Activated CD8-positive, alpha-beta memory T cell treated with anti-CD3 and anti-CD28 coated beads for 1 hour (primary cell): ENCODE measurements at regions not wholly inside any gene's neighbourhood (a gene's known extent, or its start where the extent isn't known, plus 50 kb on each side); places are given as distances from the start of the nearest gene placed in this dataset.
"Not testable (repeated sequence)": the region's sequence is repeated elsewhere in the genome, so short reads cannot be mapped to it uniquely, and the experiment has no call there.

Experiments
- DNase-seq, 2 donors: peaks; one replicate each; pipeline ENCODE4 v3.0.0-alpha.2; 2020; ENCODE audit warnings: low read depth in 1 of 2; ENCODE audit errors: extremely low read depth in 1 of 2

DNA sequence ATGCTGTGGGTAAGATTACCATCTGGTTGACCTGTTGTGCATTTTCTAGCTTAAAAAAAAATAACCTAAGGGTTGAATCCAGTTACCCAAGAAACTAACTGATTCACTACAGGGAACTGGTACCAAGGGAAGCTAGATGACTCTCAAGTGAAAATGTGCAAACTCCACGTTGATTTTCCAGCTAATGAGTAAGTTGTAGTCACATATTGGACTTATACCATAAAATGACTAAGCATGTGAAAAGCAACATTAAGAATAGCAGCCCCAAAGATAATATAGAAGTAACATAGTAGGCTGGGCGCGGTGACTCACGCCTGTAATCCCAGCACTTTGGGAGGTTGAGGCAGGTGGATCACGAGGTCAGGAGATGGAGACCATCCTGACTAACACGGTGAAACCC lies 270.9 kb downstream of the SPRY1 start:
- no peak for DNase-seq

DNA sequence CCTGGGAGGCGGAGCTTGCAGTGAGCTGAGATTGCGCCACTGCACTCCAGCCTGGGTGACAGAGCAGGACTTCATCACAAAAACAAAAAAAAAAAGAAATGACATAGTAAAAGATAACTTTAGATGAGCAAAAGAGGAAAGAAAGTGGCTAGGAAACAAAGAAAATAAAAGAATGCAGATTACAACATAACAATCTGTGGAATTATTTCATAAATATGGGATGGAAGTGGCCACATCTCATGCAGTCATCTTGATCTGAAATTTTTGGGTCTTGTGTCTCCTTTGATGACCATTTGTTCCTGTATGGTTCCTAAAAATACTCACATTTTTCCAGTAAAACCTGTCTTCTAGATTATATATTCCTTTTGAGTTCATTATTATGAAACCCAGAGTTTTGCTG lies 271.4 kb downstream of the SPRY1 start:
- DNase-seq, result no peak

DNA sequence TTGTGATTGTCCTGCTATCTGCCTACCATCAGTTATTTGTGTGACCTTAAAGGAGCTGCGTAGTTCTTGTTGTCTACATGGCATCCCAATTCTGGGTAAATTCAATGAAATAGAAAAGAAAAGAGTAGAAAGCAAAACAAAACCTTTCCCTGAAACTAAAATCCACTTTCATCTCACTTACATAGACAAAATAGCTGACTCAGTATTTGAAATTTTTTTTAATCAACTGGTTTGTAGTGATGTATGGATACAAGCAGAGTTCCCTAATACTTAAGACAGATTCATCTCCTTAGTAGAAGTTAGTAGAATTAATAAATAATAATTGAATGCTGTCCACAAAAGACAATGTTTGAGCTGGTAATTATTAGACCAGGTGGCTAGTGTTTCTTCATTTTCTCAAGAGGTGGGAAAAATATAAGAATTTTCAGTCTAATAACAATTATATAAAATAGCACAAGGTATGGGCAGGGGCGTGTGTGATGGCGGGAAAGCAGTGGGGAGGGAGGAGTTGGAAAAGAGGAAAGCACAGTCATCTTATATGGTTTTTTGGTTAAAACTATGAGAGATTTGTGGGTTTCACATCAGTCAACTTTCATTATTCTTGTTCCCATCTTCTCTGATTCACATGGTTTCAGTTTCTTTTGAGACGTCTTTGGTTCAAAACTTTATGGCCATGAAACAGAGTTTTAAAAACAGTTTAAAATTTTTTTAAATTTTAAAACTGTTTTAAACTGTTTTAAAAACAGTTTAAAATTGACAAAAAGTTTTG lies 275.2 kb downstream of the SPRY1 start:
- no peak for DNase-seq

DNA sequence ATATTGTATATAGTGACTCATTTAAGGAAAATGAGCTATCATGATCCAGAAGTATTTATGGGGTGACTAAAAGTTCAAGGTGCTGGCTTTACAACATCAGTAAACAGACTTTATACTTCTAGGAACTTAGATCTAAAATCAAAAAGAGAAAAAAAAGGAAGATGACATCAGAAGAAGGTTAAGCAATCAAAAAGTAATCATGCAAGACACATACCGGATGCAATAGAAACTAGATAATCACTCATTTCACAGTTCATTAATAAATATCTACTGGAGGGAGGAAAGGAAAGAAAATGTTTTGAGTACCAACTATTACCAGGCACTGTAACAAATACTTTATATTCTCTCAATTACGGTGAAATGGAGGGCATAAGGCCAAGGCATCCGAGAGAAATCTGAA lies 276.4 kb downstream of the SPRY1 start:
- no peak for DNase-seq

DNA sequence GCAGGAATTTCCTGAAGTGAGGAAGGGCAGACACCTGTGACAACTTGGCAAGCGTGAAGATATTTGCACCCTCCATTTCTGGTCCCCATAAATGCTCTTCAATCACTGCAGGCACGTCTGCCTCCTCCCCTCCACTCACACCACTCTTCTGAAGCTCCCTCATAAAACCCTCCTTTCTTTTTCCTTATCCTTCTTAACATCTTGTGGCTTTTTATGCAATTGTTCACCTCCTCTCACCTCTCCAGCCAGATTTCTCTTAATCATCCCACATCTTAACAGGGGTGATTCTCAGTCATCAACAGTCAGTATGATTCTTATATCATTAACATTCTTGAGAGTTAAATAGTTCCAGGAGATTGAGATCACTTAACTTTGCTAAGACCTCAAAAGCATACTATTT lies 277.4 kb downstream of the SPRY1 start:
- no peak for DNase-seq

DNA sequence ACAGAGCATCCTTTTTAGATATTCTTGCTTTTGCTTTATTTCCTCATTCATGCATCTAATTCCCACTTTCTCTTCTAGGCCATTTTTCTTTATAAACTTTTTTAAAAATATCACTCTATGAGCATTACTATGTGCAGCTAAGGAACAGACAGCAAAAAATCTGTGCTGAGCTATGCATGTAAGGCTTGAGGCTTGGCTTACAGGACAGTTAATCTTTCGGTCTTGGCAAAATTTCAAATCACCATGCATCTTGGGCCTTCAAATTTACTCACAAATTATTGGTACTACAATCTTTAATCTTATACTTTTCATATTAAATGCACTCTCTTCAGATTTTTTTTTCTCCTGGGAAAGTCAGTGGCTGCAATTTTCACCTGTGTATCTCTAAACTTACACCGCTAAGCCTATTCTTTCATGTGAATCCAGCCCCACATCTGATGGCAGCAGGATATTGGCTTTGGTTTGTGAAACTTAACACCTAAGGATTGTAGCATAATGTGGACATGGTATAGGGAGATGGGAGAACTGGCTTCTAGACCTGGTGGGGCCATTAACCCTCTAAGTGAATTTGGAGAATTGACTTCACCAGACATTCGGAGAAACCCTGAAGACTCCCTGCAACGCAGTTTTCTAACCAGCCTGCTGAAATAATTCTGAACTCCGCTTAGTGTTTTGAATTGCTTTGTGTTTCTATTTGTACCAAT lies 278.3 kb downstream of the SPRY1 start:
- DNase-seq, result no peak

DNA sequence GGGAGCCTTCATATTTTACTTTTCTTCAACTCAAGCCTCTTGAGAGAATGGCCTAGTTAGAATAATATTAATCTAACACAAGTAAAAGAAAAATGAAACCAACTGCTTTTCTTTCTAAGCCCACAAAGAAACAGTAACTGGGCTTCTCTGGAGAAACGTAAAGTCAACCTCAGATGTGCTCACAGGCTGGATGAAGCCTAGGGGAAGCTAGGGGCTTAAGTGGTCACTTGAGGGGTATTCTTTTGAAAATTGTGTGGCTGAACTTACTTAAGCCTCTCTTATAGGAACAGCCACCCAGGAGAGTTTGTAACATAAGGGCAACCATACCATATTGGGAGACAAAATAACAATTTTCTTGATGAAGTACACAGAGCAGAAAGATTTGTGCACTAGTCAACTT lies 279.0 kb downstream of the SPRY1 start:
- DNase-seq, result no peak

DNA sequence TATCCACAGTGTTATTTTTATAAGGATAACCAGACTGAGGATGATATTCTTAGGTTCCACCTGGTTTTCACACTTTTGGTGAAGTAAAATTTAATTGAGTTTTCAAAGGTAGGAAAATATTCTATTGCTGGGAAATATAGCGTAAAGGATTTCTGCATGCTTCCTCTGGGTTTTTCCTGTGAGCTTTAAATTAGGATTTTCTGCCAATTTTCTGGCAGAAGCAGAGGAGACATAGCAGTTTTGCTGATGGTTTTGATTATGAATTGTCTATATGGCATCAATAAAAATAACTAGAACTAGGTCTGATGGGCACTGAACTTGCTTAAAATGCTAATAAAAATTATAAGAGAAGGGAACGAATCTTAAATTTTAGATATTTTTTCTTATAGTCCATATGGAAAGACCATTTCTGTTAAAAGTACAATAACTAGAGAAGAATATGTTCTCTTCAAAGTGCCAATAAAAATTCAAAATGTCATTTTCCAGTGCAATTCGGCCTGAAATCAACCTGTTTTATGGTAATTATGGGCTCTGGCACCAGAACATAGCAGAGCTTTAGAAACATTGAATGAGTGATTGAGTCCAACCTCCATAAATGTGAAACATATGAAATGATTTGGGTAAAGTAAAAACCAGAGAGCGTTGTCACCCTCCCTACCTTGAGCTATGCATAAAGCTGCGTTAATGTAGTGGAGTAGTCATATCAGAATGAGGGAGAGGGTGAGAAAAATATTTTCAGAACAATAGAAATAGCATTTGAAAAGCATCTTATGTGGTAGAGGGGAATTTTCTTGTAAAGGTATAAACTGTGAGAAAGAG lies 279.7 kb downstream of the SPRY1 start:
- DNase-seq, result no peak

DNA sequence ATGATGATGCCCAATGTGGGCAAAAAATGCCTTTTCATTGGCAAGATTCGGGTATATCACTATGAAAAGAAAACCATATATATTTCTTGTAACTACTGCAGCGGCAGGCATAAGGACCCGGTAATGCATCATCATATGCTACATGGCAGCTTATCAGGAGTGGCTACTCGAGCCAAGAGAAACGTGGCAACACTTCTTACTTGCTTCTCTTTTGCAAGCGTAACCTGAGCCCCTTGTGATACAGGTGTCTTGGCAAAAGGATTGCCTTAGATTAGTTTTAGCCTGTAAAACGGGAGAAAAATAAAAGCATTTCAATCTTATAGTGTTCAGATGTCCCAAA lies 280.3 kb downstream of the SPRY1 start:
- no peak for DNase-seq

DNA sequence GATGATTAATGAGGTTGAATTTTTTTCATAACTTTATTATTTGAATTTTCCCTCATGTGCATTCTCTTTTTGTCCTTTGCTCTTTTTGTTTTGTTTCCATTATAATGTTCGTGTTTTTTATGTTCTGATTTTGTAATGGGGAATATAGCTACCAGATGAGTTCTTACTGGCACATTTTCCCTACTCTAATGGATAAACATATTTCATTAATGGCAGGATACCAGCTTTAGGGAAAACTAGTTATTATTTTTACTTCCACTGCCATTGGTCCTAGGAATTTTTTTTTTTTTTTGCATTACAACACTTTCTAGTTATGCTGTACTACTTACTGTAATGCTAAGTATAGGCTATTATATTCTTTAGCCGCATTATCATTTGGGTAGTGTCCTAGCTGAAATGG lies 286.3 kb downstream of the SPRY1 start:
- no peak for DNase-seq

DNA sequence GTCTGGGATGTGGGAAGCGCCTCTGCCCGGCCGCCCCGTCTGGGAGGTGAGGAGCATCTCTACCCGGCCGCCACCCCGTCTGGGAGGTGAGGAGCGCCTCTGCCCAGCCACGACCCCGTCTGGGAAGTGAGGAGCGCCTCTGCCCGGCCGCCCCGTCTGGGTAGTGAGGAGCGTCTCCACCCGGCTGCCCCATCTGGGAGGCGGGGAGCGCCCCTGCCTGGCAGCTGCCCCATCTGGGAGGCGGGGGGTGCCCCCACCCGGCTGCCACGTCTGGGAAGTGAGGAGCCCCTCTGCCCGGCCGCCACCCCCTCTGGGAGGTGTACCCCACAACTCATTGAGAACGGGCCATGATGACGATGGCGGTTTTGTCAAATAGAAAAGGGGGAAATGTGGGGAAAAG lies 288.3 kb downstream of the SPRY1 start:
- DNase-seq, result not testable (repeated sequence)

DNA sequence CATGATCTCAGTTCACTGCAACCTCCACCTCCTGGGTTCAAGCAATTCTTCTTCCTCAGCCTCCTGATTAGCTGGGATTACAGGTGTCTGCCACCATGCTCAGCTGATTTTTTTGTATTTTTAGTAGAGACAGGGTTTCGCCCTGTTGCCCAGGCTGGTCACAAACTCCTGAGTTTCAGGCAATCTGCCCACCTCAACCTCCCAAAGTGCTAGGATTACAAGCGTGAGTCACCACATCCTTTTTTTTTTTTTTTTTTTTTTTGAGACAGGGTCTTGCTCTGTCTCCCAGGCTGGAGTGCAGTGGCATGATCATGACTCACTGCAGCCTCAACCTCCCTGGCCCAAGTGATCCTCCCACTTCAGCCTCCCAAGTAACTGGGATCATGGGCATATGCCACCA lies 298.9 kb downstream of the SPRY1 start:
- DNase-seq, result not testable (repeated sequence)

DNA sequence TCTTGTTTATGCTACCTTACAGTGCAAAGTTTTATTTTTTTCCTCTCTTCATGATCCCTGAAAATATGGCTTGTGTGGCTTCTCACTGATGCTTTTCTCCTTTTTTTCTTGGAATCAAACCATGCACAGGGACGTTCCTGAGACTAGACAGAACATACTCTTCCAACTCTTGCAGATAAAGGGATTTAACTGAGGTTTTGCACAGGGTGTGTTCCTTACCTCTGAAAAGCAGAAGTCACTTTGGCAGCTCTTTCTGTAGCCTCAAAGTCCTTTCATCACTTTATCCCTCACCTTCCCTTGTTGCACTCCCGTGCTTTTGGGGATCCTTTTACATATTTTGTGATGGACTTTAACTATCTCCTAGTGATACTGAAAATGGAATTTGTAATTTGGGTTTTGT lies 300.1 kb downstream of the SPRY1 start:
- DNase-seq, result no peak

DNA sequence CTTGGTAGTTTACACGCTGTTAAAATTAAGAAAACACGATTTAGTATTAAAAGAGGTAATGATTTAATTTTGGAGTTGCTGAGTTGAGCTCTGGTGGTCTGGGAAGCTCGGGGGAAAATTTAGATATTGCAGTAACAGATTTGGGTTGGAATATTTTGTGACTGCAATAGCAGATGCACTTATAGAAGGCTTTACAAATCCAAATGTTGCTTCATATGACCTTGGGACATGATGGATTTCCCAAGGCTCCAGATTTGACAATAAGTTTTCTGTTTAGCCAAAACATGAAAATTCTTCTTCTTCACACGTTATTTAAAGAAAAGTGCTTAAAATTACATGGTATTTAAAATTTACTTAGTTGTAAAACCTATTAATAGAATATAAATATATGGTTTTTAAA lies 302.0 kb downstream of the SPRY1 start:
- no peak for DNase-seq

DNA sequence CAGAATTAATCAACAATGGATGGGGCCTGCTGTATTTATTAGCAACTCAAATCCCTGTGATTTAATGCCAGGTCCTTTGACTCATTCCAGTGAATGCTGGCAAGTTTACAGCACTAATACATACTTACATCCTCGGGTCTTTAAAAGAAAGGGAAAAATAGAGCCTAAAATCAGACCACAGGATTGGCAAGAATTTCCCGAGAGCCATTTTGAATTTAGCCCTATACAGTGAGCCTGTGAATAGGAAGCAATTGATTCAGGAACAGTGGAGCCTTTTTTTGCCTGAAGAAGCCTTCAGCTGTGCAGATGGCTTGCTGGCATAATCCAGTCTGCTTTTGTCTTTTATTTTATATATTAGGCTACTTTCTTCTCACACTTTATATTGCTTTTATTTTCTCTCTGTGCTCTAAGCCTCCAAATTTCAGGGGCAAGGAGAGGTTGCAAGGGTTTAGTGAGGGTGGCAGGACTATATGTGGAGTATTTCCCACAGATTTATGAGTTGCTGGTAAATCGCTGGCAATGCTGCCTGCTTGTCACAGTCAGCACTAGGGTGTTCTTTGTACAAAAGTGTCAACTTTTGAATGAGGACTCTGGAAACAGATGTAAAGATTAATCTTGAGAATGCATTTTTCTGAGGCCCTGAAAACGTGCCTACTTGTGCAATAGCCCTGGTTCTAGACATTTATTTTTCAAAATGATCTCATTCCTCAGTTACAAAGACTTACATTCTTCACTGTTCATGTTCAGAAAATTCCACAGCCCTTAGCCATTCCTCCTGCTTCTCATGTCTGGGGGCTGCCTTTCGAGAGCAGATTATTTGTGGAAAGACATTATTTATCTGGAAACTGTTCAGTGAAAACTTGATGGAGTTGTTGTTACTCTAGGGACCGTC lies 303.5 kb downstream of the SPRY1 start:
- DNase-seq, result no peak

DNA sequence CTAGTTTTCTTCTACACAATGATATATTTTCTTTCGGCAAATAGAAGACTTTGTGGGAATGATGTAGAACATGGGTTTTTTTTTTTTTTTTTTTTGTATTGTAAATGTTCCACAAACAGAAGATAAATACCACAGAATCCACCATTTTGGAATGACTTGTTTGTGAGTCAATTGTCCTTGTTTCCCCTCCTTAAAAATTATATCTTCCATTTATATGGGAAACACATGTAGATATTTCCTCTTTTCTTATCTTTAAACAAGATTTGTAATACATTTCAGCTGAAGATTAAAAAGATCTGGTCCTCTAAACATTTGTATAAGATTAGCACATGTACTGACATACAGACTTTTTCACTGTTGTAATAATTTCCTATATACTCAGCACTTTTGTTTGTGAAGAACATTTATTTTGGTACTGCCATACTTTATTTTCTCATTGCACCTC lies 304.6 kb downstream of the SPRY1 start:
- no peak for DNase-seq

DNA sequence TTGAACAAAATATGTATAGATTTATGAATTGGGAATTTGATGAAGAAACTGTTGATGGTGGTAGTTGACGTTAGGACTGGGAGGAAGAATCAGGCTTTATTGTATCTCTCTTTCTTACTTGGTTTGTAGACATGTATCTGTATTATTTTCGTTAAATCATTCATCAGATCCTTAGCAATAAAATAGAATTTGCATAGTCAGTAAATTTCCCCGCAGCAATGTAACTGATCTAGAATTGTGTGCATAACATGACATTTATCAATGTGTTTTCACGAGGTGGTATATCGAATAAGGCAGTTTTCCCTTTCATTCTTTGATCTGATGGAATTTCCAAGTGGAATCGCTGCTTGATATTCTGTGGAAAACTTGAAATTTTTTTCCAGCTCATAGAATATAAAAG lies 308.8 kb downstream of the SPRY1 start:
- DNase-seq, result no peak

DNA sequence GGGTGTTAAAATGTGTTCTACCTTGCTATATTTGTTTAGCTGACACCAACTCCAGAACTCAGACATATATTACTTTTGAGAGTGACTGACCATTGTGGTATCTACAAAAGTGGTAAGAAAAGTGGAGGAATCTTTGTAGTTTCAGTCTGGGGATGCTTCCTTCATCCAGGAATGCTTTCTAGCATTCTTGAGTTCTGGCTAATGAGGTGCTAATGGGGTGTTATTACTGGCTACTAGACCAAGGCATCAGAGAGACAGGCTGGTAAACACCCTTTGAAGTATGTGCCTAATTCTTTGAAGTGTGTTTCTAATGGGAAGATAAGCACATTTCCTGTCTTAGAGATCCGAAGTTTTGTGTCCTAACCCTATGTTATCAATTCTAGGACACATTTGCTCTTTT lies 310.4 kb downstream of the SPRY1 start:
- DNase-seq, result no peak

DNA sequence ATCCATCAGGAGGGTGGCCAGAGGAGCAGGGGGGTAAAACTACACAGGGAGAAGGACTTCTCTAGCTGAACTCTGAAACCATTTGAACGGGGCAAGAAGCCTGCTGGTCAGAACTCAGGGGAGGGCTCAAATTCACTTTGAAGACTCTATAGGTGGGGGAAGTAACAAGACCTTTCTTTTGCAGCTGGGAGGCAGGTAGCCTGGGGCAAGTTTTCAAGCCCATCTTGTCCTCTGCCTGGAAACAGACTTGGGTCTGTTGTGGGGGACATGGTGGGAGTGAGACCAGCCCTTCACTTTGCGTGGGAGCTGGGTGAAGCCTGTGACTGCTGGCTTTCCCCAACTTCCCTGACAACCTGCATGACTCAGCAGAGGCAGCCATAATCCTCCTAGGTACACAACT lies 312.3 kb downstream of the SPRY1 start:
- DNase-seq, result no peak

DNA sequence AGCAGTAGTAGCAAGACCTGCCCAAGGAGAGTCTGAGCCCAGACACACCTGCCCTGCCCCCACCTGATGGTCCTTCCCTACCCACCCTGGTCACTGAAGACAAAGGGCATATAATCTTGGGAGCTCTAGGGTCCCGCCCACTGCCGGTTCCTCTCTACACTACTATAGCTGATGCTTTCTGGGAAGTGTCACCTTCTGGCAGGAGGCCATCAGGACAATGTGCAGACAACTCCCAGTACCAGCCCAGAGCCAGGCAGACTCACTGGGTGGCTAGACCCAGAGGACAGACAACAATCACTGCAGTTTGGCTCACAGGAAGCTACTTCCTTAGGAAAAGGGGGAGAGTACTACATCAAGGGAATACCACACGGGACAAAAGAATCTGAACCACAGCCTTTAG lies 312.7 kb downstream of the SPRY1 start:
- DNase-seq, result no peak

DNA sequence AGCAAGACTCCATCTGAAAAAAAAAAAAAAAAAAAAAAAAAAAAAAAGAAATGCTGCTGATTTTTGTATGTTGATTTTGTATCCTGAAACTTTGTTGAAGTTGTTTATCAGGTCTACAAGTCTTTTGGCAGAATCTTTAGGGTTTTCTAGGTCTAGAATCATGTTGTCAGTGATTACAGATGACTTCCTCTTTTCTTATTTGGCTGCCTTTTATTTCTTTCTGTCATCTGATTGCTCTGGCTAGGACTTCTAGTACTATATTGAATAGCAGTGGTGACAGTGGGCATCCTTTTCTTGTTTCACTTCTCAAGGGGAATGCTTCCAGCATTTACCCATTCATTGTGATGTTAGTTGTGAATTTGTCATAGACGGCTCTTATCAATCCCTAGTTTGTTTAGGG lies 334.4 kb downstream of the SPRY1 start:
- DNase-seq, result no peak
